SK-N-MC (cell line): ENCODE measurements at regions not wholly inside any gene's neighbourhood (a gene's known extent, or its start where the extent isn't known, plus 50 kb on each side); places are given as distances from the start of the nearest gene placed in this dataset.
"Not testable (repeated sequence)": the region's sequence is repeated elsewhere in the genome, so short reads cannot be mapped to it uniquely, and the experiment has no call there.

Source experiments
- DNase-seq: peaks from one replicate; pipeline ENCODE4 v3.0.0-alpha.2; 2011; ENCODE audit warnings: low read depth, low spot score
- H3K27ac ChIP-seq: fragments of 200-600 bp; sonication (generic); 2 replicates; pipeline ENCODE4 v1.5.1; 2016; ENCODE audit warnings: mixed run types
- H3K36me3 ChIP-seq: fragments of 200-600 bp; sonication (generic); 2 replicates; pipeline ENCODE4 v1.6.1; 2017; ENCODE audit warnings: antibody characterized with exemption, low read length, mixed read lengths; ENCODE audit not compliant: insufficient read depth
- H3K4me3 ChIP-seq: fragments of 200-600 bp; sonication (generic); 2 replicates; pipeline ENCODE4 v1.5.1; 2016
- H3K9ac ChIP-seq: fragments of 200-600 bp; sonication (generic); 2 replicates; pipeline ENCODE4 v1.8.0; 2017; ENCODE audit warnings: mixed run types, mixed read lengths; ENCODE audit not compliant: insufficient read length
- H3K9me3 ChIP-seq: fragments of 200-600 bp; sonication (generic); 2 replicates; pipeline ENCODE4 v1.6.1; 2017; ENCODE audit warnings: low read depth, mild to moderate bottlenecking, antibody characterized with exemption, low read length, moderate library complexity, mixed read lengths
- EZH2 ChIP-seq: fragments of 200-600 bp; sonication (generic); IDR thresholded peaks from one replicate; pipeline ENCODE4 v1.6.1; 2017; ENCODE audit warnings: antibody characterized with exemption
- FOXP2 ChIP-seq: optimal IDR thresholded peaks from 2 replicates; pipeline ENCODE3; 2011; ENCODE audit warnings: mild to moderate bottlenecking, moderate library complexity; ENCODE audit not compliant: insufficient read depth; ENCODE audit errors: extremely low read length, control extremely low read depth
- POLR2AphosphoS5 ChIP-seq: IDR thresholded peaks from 2 replicates; pipeline ENCODE4 v1.6.1; 2012; ENCODE audit warnings: mild to moderate bottlenecking, low read depth, low read length, borderline replicate concordance

DNA sequence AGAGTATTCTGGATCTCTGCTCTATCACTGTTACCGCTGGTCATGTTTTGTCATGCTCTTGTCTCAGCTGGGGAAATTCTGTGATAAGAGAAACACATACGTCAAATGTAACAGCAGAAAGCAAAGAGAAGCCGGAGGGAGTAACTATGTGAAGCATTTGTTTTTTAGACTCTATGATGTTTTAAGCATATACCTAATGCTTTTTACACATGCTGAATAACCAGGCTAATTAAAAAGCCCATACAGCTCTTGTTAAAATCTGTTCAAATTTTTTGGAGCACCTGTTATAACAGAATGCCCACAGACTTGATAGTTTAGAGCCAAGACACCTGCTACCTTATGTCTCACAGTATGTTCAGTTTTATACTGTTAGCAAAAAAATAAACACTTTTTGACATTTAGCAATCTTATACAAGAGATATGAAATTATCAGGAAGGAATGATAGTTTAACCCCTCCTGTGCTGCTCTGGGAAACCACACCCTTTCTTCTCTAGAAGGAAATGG is 92.3 kb upstream of the TANK start:
- no peak overlapping the region for H3K4me3 ChIP-seq
- no peak overlapping the region for H3K9ac ChIP-seq
- no peak overlapping the region for H3K27ac ChIP-seq
- no peaks in the 10 kb centered on the region for H3K36me3 ChIP-seq
- H3K9me3 ChIP-seq, result no peaks in the 10 kb centered on the region
- no peak for DNase-seq
- TF ChIP-seq POLR2AphosphoS5 (no peak), EZH2 (no peak), FOXP2 (no peak)

DNA sequence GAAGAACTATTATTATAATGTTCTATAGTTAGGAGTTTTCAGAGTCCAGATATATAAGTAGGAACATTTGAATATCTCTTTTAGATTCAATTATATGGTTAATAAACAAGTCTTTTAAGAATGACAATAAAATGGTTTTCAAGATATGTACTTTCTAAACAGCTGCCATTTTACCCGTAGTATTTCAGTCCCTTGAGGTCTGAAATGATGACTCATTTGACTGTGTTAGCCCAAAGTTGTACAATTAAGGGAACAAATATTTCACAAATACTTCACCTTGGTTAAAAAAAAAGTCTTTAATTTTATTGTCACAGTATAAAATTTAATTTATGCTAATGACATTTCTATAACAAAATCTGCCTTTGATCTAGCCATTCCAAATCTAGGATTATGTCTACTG is 91.6 kb upstream of the TANK start:
- TF ChIP-seq POLR2AphosphoS5, result no peak
- no peak for TF ChIP-seq EZH2
- TF ChIP-seq FOXP2, result no peak
- no peak for DNase-seq
- Histone ChIP-seq H3K4me3 (no peak overlapping the region), H3K9ac (no peak overlapping the region), H3K27ac (no peak overlapping the region), H3K36me3 (no peaks in the 10 kb centered on the region), H3K9me3 (no peaks in the 10 kb centered on the region)

DNA sequence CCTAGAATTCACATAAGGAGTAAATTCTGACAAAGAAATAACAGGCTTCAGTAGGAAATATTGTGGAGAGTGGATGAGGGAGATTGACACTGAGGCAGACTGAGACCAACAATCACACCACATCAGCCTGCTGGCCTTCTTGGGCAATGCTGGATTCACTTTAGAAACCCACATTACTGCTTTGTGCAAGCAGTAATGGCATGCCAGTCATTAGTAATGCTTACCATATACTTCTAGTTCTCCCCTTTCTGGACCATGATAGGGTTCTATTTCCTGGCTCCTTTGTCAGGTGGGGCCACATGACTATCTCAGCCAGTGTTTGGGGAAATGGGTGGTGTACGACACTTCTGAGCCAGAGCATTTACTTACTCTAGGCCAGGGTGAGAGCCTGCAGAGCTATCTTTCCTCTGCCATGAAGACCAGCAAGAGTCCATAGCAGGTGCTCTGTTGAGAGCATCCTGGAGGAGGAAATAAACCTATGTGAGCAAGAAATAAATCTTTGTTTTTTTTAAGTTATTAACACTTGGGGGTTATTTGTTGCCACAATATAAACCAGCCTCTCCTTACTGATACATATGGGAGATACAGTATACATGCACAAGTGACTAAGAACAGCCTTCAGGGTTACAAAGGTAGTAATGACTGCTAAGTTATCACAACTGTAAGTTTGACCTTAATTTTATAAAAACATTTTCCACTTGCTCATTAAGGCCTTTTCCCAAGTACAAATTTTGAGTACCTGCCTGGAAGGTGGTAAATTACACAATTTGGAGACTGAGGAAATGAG is 89.3 kb upstream of the TANK start:
- no peaks in the 10 kb centered on the region for H3K36me3 ChIP-seq
- H3K9ac ChIP-seq, result no peak overlapping the region
- no peak overlapping the region for H3K27ac ChIP-seq
- no peak overlapping the region for H3K4me3 ChIP-seq
- DNase-seq, result no peak
- H3K9me3 ChIP-seq, result no peaks in the 10 kb centered on the region
- TF ChIP-seq FOXP2, result no peak
- no peak for TF ChIP-seq POLR2AphosphoS5
- no peak for TF ChIP-seq EZH2

DNA sequence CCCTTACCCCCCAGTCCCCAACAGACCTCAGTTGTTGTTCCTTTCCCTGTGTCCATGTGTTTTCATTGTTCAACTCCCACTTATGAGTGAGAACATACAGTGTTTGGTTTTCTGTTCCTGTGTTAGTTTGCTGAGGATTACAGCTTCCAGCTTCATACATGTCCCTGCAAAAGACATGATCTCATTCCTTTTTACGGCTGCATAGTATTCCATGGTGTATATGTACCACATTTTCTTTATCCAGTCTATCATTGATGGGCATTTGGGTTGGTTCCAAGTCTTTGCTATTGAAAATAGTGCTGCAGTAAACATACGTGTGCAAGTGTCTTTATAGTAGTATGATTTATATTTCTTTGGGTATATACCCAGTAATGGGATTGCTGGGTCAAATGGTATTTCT is 87.8 kb upstream of the TANK start:
- H3K36me3 ChIP-seq, H3K9ac ChIP-seq, H3K4me3 ChIP-seq, H3K27ac ChIP-seq, H3K9me3 ChIP-seq, DNase-seq: not testable (repeated sequence)

DNA sequence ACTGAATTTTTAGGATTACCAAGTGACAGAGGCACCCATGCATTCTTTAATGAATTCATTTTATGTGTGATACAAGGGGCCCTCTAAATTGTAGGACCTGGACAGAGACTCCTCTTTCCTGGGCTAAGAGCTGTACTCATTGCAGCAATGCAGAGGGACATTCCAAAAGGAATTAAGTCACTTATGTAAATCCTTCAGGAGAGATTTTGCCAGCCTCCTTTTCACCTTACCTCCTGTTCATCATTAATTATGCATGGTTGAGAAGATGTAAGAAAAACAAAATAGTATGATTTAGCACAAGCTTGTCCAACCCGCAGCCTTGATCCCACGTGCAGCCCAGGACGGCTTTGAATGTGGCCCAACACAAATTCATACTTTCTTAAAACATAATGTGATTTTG is 84.5 kb upstream of the TANK start:
- no peak for DNase-seq
- no peaks in the 10 kb centered on the region for H3K9me3 ChIP-seq
- no peaks in the 10 kb centered on the region for H3K36me3 ChIP-seq
- no peak overlapping the region for H3K4me3 ChIP-seq
- no peak for TF ChIP-seq EZH2
- TF ChIP-seq FOXP2, result no peak
- TF ChIP-seq POLR2AphosphoS5, result no peak
- no peak overlapping the region for H3K9ac ChIP-seq
- H3K27ac ChIP-seq, result no peak overlapping the region

DNA sequence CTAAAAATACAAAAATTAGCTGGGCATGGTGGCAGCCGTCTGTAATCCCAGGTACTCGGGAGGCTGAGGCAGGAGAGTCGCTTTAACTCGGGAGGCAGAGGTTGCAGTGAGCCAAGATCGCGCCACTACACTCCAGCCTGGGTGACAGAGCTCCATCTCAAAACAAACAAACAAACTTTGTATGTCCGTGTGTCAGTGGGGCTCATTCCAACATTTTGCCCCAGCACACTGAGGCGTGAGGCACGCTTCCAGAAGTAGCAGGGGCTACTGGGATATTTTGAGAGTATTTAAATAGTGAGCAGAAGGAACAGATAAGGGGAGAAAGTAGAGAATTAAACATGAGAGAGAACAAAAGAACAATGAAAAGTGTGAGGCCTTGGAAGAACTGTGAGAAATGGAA is 83.3 kb upstream of the TANK start:
- TF ChIP-seq EZH2, result no peak
- no peak for TF ChIP-seq FOXP2
- no peak for TF ChIP-seq POLR2AphosphoS5
- no peak overlapping the region for H3K9ac ChIP-seq
- DNase-seq, result no peak
- no peak overlapping the region for H3K27ac ChIP-seq
- H3K36me3 ChIP-seq, result no peaks in the 10 kb centered on the region
- no peaks in the 10 kb centered on the region for H3K9me3 ChIP-seq
- no peak overlapping the region for H3K4me3 ChIP-seq

DNA sequence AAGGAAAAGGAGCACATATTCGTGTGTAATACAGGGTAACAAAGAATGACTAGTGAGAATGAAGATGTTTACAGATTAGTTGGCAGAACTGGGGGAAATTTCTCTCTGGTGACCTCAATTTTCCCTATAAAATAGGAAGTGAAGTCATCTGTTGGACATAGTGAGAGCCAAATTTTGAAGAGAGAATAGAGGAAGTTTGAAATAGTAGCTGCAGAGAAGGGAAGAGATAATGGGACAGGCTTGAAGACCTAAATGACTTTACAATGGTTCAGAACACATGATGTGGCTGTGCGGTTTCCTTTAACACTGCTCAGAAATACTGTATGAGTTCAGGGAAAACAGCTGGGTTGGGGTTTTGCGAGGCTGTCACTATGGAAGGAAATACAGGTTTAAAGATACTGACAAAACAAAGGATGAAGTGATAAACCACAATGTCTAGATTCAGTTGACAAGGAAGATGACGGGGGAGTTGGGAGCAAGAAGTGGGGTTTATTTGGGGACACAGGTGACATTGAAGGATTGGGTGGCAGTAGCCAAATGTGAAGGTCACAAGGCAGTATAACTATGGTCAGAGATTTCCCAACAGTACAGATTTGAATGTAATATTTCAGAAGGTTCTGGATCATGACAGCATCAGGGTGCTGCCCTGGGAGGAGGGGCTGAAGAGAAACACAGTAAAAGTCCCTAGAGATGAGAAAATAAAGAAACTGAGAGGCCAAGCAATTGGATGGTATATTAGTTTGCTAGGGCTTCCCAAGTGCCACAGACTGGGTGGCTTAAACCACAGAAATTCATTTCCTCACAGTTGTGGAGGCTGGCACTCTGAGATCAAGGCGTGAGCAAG is 82.6 kb upstream of the TANK start:
- no peaks in the 10 kb centered on the region for H3K9me3 ChIP-seq
- no peak overlapping the region for H3K27ac ChIP-seq
- DNase-seq, result no peak
- no peak for TF ChIP-seq POLR2AphosphoS5
- no peak for TF ChIP-seq FOXP2
- no peak for TF ChIP-seq EZH2
- no peaks in the 10 kb centered on the region for H3K36me3 ChIP-seq
- no peak overlapping the region for H3K4me3 ChIP-seq
- H3K9ac ChIP-seq, result no peak overlapping the region

DNA sequence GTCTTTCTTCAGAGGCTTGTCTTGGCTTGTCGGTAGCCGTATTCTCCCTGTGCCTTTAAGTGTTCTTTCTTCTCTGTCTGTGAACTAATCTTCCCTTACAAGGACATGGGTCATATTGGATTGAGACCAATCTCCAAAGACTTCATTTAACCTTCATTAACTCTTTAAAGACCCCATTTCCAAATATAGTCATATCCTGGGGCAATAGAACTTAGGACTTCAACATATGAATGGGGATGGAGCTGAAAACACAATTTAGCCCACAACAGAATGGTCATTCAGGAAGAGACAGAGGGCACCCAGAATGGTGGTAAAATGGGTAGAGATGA is 82.1 kb upstream of the TANK start:
- TF ChIP-seq EZH2 (no peak), POLR2AphosphoS5 (no peak), FOXP2 (no peak)
- no peaks in the 10 kb centered on the region for H3K36me3 ChIP-seq
- H3K9ac ChIP-seq, result no peak overlapping the region
- no peak overlapping the region for H3K27ac ChIP-seq
- no peak overlapping the region for H3K4me3 ChIP-seq
- DNase-seq, result no peak
- no peaks in the 10 kb centered on the region for H3K9me3 ChIP-seq

DNA sequence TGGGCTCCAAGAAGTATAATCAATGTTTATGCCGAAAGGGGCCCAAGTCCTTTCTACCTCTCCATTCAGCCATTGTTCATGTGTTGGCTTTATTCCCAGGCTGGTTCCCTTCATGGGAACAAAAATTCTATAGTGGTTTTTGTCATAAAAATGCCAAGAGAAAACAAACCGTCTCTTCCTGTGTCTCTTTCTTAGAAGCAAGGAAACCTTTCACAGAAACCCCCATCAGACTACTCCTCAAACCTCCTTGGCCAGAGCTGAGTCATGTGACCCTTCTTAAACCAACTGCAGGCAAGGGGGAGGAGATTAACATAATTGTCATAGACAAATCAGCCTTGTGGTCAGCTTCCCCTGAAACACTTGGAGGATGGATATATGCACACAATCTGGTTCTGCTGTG is 75.1 kb upstream of the TANK start:
- TF ChIP-seq EZH2 (no peak), POLR2AphosphoS5 (no peak), FOXP2 (no peak)
- Histone ChIP-seq H3K36me3 (no peaks in the 10 kb centered on the region), H3K4me3 (no peak overlapping the region), H3K9me3 (no peaks in the 10 kb centered on the region), H3K9ac (no peak overlapping the region), H3K27ac (no peak overlapping the region)
- no peak for DNase-seq
